ENCODE measurements at regions not wholly inside any gene's neighbourhood (a gene's known extent, or its start where the extent isn't known, plus 50 kb on each side); places are given as distances from the start of the nearest gene placed in this dataset.

GRCh38 chr3:132871956-132872355 is 149.7 kb upstream of the NPHP3 start:
- no peak for ATAC-seq
- Histone ChIP-seq H3K9me3 (ENCODE audit: low read length) (no peaks in the 10 kb centered on the region), H3F3A (ENCODE audit: low read length, unreplicated experiment) (no peaks in the 10 kb centered on the region), H3K36me3 (ENCODE audit: low read depth, low read length) (no peaks in the 10 kb centered on the region), H3K27me3 (ENCODE audit: low read length) (0 out of 2 replicates have a peak, but pooled peaks cover 11% of the 10 kb centered on the region), H3K4me2 (ENCODE audit: low read length) (no peak overlapping the region), H3K4me3 (ENCODE audit: low read length) (no peak overlapping the region), H3K4me1 (ENCODE audit: insufficient read depth, low read length) (no peaks in the 10 kb centered on the region), H3K27ac (ENCODE audit: low read length) (no peak overlapping the region), H3K9ac (ENCODE audit: low read length) (no peak overlapping the region), H3K9me2 (replicated peaks; ENCODE audit: low read length) (no peaks in the 10 kb centered on the region), H2AFZ (ENCODE audit: low read length) (no peak overlapping the region), H4K20me1 (ENCODE audit: low read length) (no peaks in the 10 kb centered on the region), H3K79me2 (ENCODE audit: low read length) (no peaks in the 10 kb centered on the region)
- BruUV-seq (replicated peaks): no TSS peak
- intact Hi-C loops (cut with micrococcal nuclease): no loop called here
- ChIA-PET POLR2A (ENCODE audit: unreplicated experiment) (interaction anchor here (0.6 kb wide), 1 partner anchor 337 kb away, joined by 3 read pairs; no protein-coding TSS in a partner anchor), CTCF (no interaction called here)
- DNase-seq: no peak
- no peak for TF ChIP-seq CTCF (conservative IDR thresholded peaks at IDR 0.05; ENCODE audit: low read depth, low read length)
- TF ChIP-seq EZH2 (IDR thresholded peaks at IDR 0.05; ENCODE audit: low read length, unreplicated experiment): no peak
- TF ChIP-seq EZH2phosphoT487 (IDR thresholded peaks at IDR 0.05; ENCODE audit: borderline replicate concordance, low read length): no peak

GRCh38 chr3:132870541-132870940 is 148.3 kb upstream of the NPHP3 start:
- Histone ChIP-seq H3K27me3 (ENCODE audit: low read length) (0 out of 2 replicates have a peak, but pooled peaks cover 11% of the 10 kb centered on the region), H2AFZ (ENCODE audit: low read length) (no peak overlapping the region), H3K36me3 (ENCODE audit: low read depth, low read length) (no peaks in the 10 kb centered on the region), H3K9ac (ENCODE audit: low read length) (no peak overlapping the region), H3K9me3 (ENCODE audit: low read length) (no peaks in the 10 kb centered on the region), H3K27ac (ENCODE audit: low read length) (no peak overlapping the region), H3K4me2 (ENCODE audit: low read length) (no peak overlapping the region), H3K79me2 (ENCODE audit: low read length) (no peaks in the 10 kb centered on the region), H4K20me1 (ENCODE audit: low read length) (no peaks in the 10 kb centered on the region), H3K4me3 (ENCODE audit: low read length) (no peak overlapping the region), H3K9me2 (replicated peaks; ENCODE audit: low read length) (no peaks in the 10 kb centered on the region), H3F3A (ENCODE audit: low read length, unreplicated experiment) (no peaks in the 10 kb centered on the region), H3K4me1 (ENCODE audit: insufficient read depth, low read length) (no peaks in the 10 kb centered on the region)
- DNase-seq: no peak
- ChIA-PET CTCF (no interaction called here), POLR2A (ENCODE audit: unreplicated experiment) (no interaction called here)
- intact Hi-C loops (cut with micrococcal nuclease): no loop called here
- no TSS peak for BruUV-seq (replicated peaks)
- no peak for ATAC-seq
- TF ChIP-seq EZH2 (IDR thresholded peaks at IDR 0.05; ENCODE audit: low read length, unreplicated experiment): no peak
- TF ChIP-seq EZH2phosphoT487 (IDR thresholded peaks at IDR 0.05; ENCODE audit: borderline replicate concordance, low read length): no peak
- no peak for TF ChIP-seq CTCF (conservative IDR thresholded peaks at IDR 0.05; ENCODE audit: low read depth, low read length)

- DNase-seq: no peak
- 0 out of 2 replicates have a peak, but pooled peaks cover 2% of the 10 kb centered on the region for H3K27me3 ChIP-seq (ENCODE audit: low read length)
- no peaks in the 10 kb centered on the region for H3K9me2 ChIP-seq (replicated peaks; ENCODE audit: low read length)
- H3K9ac ChIP-seq (ENCODE audit: low read length): no peak overlapping the region
- H3K9me3 ChIP-seq (ENCODE audit: low read length): no peaks in the 10 kb centered on the region
- H2AFZ ChIP-seq (ENCODE audit: low read length): no peak overlapping the region
- no peaks in the 10 kb centered on the region for H4K20me1 ChIP-seq (ENCODE audit: low read length)
- BruUV-seq (replicated peaks): no TSS peak
- H3K4me2 ChIP-seq (ENCODE audit: low read length): no peak overlapping the region
- no peaks in the 10 kb centered on the region for H3K4me1 ChIP-seq (ENCODE audit: insufficient read depth, low read length)
- intact Hi-C loops (cut with micrococcal nuclease): no loop called here
- no peak for ATAC-seq
- H3K79me2 ChIP-seq (ENCODE audit: low read length): no peaks in the 10 kb centered on the region
- no peak for TF ChIP-seq EZH2phosphoT487 (IDR thresholded peaks at IDR 0.05; ENCODE audit: borderline replicate concordance, low read length)
- TF ChIP-seq EZH2 (IDR thresholded peaks at IDR 0.05; ENCODE audit: low read length, unreplicated experiment): no peak
- no peak for TF ChIP-seq CTCF (conservative IDR thresholded peaks at IDR 0.05; ENCODE audit: low read depth, low read length)
- no peaks in the 10 kb centered on the region for H3F3A ChIP-seq (ENCODE audit: low read length, unreplicated experiment)
- H3K27ac ChIP-seq (ENCODE audit: low read length): no peak overlapping the region
- ChIA-PET CTCF (no interaction called here), POLR2A (ENCODE audit: unreplicated experiment) (no interaction called here)
- H3K4me3 ChIP-seq (ENCODE audit: low read length): no peak overlapping the region
- H3K36me3 ChIP-seq (ENCODE audit: low read depth, low read length): no peaks in the 10 kb centered on the region
Observed at GRCh38 chr3:132867956-132868355, 145.7 kb upstream of the NPHP3 start.
